ENCODE measurements at regions not wholly inside any gene's neighbourhood (a gene's known extent, or its start where the extent isn't known, plus 50 kb on each side); places are given as distances from the start of the nearest gene placed in this dataset.
A peak's percentile ranks its signal among the peaks of the same experiment; 100 is the strongest.

- no peak overlapping the region for H3K27ac ChIP-seq (ENCODE audit: low read length)
- H3K9me3 ChIP-seq (ENCODE audit: low read length): no peaks in the 10 kb centered on the region
- no peaks in the 10 kb centered on the region for H3K27me3 ChIP-seq (ENCODE audit: insufficient read depth, low read depth, low read length)
- H3K79me2 ChIP-seq (replicated peaks; ENCODE audit: insufficient read depth, low read length): no peaks in the 10 kb centered on the region
- H3K9ac ChIP-seq (ENCODE audit: low read length): no peak overlapping the region
- H3F3A ChIP-seq (ENCODE audit: insufficient read depth, low read length, poor library complexity, severe bottlenecking): no peaks in the 10 kb centered on the region
- H3K9me2 ChIP-seq (ENCODE audit: insufficient read depth, low read length): no peaks in the 10 kb centered on the region
- H4K20me1 ChIP-seq (ENCODE audit: insufficient read depth): no peaks in the 10 kb centered on the region
- H2AFZ ChIP-seq (ENCODE audit: low read depth, low read length): no peak overlapping the region
- H3K4me3 ChIP-seq (ENCODE audit: low read length): no peak overlapping the region
- no peak overlapping the region for H3K4me2 ChIP-seq (ENCODE audit: low read length)
- no peak for TF ChIP-seq RAD21 (conservative IDR thresholded peaks at IDR 0.05)
- TF ChIP-seq SMC3 (conservative IDR thresholded peaks at IDR 0.05; ENCODE audit: poor library complexity): no peak
- TF ChIP-seq TAF1 (IDR thresholded peaks at IDR 0.05; ENCODE audit: low read depth): no peak
- TF ChIP-seq EP300 (conservative IDR thresholded peaks at IDR 0.05; ENCODE audit: poor library complexity, severe bottlenecking): no peak
- no peak for TF ChIP-seq REST (IDR thresholded peaks at IDR 0.05; ENCODE audit: borderline replicate concordance)
- TF ChIP-seq EZH2 (IDR thresholded peaks at IDR 0.05; ENCODE audit: borderline replicate concordance, insufficient read depth, low read length, poor library complexity, severe bottlenecking): no peak
- no peak for TF ChIP-seq POLR2AphosphoS5 (IDR thresholded peaks at IDR 0.05)
- TF ChIP-seq MXI1 (conservative IDR thresholded peaks at IDR 0.05; ENCODE audit: poor library complexity, severe bottlenecking): no peak
- TF ChIP-seq CTCF (IDR thresholded peaks at IDR 0.05; ENCODE audit: poor library complexity, severe bottlenecking): no peak
- H3K36me3 ChIP-seq (ENCODE audit: insufficient read depth, low read length): no peaks in the 10 kb centered on the region
Measured at GRCh38 chr1:164101802-164102201, 457.2 kb upstream of the PBX1 start.

GRCh38 chr1:164131949-164132348, 427.0 kb upstream of the PBX1 start:
- H3F3A ChIP-seq (ENCODE audit: insufficient read depth, low read length, poor library complexity, severe bottlenecking): peaks cover 4% of the 10 kb centered on the region
- H3K4me2 ChIP-seq (ENCODE audit: low read length): no peak overlapping the region
- H3K27ac ChIP-seq (ENCODE audit: low read length): peak overlapping the region; percentile 6
- H3K9me3 ChIP-seq (ENCODE audit: low read length): no peaks in the 10 kb centered on the region
- no peaks in the 10 kb centered on the region for H3K9me2 ChIP-seq (ENCODE audit: insufficient read depth, low read length)
- no peaks in the 10 kb centered on the region for H4K20me1 ChIP-seq (ENCODE audit: insufficient read depth)
- no peak overlapping the region for H3K9ac ChIP-seq (ENCODE audit: low read length)
- H3K27me3 ChIP-seq (ENCODE audit: insufficient read depth, low read depth, low read length): no peaks in the 10 kb centered on the region
- TF ChIP-seq TAF1 (IDR thresholded peaks at IDR 0.05; ENCODE audit: low read depth) (no peak), REST (IDR thresholded peaks at IDR 0.05; ENCODE audit: borderline replicate concordance) (no peak), RAD21 (conservative IDR thresholded peaks at IDR 0.05) (peak; percentile 19), CTCF (IDR thresholded peaks at IDR 0.05; ENCODE audit: poor library complexity, severe bottlenecking) (no peak), SMC3 (conservative IDR thresholded peaks at IDR 0.05; ENCODE audit: poor library complexity) (no peak), EP300 (conservative IDR thresholded peaks at IDR 0.05; ENCODE audit: poor library complexity, severe bottlenecking) (peak; percentile 18), POLR2AphosphoS5 (IDR thresholded peaks at IDR 0.05) (peak; percentile 26), MXI1 (conservative IDR thresholded peaks at IDR 0.05; ENCODE audit: poor library complexity, severe bottlenecking) (no peak), EZH2 (IDR thresholded peaks at IDR 0.05; ENCODE audit: borderline replicate concordance, insufficient read depth, low read length, poor library complexity, severe bottlenecking) (no peak)
- H3K4me3 ChIP-seq (ENCODE audit: low read length): no peak overlapping the region
- H3K79me2 ChIP-seq (replicated peaks; ENCODE audit: insufficient read depth, low read length): no peaks in the 10 kb centered on the region
- no peaks in the 10 kb centered on the region for H3K36me3 ChIP-seq (ENCODE audit: insufficient read depth, low read length)
- H2AFZ ChIP-seq (ENCODE audit: low read depth, low read length): no peak overlapping the region

All from neural cell (in vitro differentiated cells).